GM21360 (cell line): ENCODE measurements at regions not wholly inside any gene's neighbourhood (a gene's known extent, or its start where the extent isn't known, plus 50 kb on each side); places are given as distances from the start of the nearest gene placed in this dataset.
"Not testable (repeated sequence)": the region's sequence is repeated elsewhere in the genome, so short reads cannot be mapped to it uniquely, and the experiment has no call there.

Experiments
- ATAC-seq: cut with Tn5 transposase; IDR thresholded peaks from one replicate; pipeline ENCODE4 v1.9.1; 2021; ENCODE audit warnings: mild to moderate bottlenecking, moderate library complexity; ENCODE audit not compliant: unreplicated experiment

- ATAC-seq = no peak
Measured at GRCh38 chr9:117649126-117649525, 55.1 kb upstream of the TLR4 start.

GRCh38 chr9:117644932-117645636, 59.1 kb upstream of the TLR4 start:
- ATAC-seq = no peak

- ATAC-seq = peak; percentile 79
Measured at GRCh38 chr9:117644133-117644931, 59.9 kb upstream of the TLR4 start.

GRCh38 chr9:117643288-117643654, 60.9 kb upstream of the TLR4 start:
- no peak for ATAC-seq

- not testable (repeated sequence) for ATAC-seq
Measured at GRCh38 chr9:117642571-117643287, 61.5 kb upstream of the TLR4 start.

GRCh38 chr9:117636681-117637080, 67.5 kb upstream of the TLR4 start:
- ATAC-seq = no peak

GRCh38 chr9:117625154-117625553, 79.0 kb upstream of the TLR4 start:
- no peak for ATAC-seq

- ATAC-seq = no peak
Measured at GRCh38 chr9:117624106-117624505, 80.1 kb upstream of the TLR4 start.

GRCh38 chr9:117622347-117622746, 81.9 kb upstream of the TLR4 start:
- no peak for ATAC-seq

GRCh38 chr9:117616431-117616831, 87.8 kb upstream of the TLR4 start:
- ATAC-seq = no peak

GRCh38 chr9:117612317-117612716, 91.9 kb upstream of the TLR4 start:
- ATAC-seq = no peak

GRCh38 chr9:117597977-117598376, 106.2 kb upstream of the TLR4 start:
- no peak for ATAC-seq

GRCh38 chr9:117596678-117597077, 107.5 kb upstream of the TLR4 start:
- ATAC-seq = no peak

- no peak for ATAC-seq
Measured at GRCh38 chr9:117595650-117596049, 108.6 kb upstream of the TLR4 start.

- ATAC-seq = no peak
Measured at GRCh38 chr9:117587263-117587662, 116.9 kb upstream of the TLR4 start.

- no peak for ATAC-seq
Measured at GRCh38 chr9:117574099-117574498, 130.1 kb upstream of the TLR4 start.

GRCh38 chr9:117564839-117565238, 139.4 kb upstream of the TLR4 start:
- ATAC-seq = no peak

- no peak for ATAC-seq
Measured at GRCh38 chr9:117561761-117562160, 142.4 kb upstream of the TLR4 start.

- peak; percentile 93 for ATAC-seq
Measured at GRCh38 chr9:117555964-117556629, 141.2 kb upstream of the ASTN2 start.

GRCh38 chr9:117552811-117553210, 138.0 kb upstream of the ASTN2 start:
- ATAC-seq = no peak

- ATAC-seq = no peak
Measured at GRCh38 chr9:117551171-117551570, 136.3 kb upstream of the ASTN2 start.
